Glutamatergic neuron (in vitro differentiated cells): ENCODE measurements at regions not wholly inside any gene's neighbourhood (a gene's known extent, or its start where the extent isn't known, plus 50 kb on each side); places are given as distances from the start of the nearest gene placed in this dataset.

Source experiments
- DNase-seq: peaks from one replicate; pipeline ENCODE4 v3.0.0; 2022
- H3K27ac Mint-ChIP-seq: one replicate; pipeline ENCODE4 v1.8.0; 2020; ENCODE audit warnings: mild to moderate bottlenecking, mixed read lengths, inconsistent platforms; ENCODE audit not compliant: unreplicated experiment
- H3K27me3 Mint-ChIP-seq: one replicate; pipeline ENCODE4 v1.8.0; 2020; ENCODE audit warnings: mild to moderate bottlenecking, moderate library complexity, mixed read lengths, inconsistent platforms; ENCODE audit not compliant: unreplicated experiment
- H3K36me3 Mint-ChIP-seq: one replicate; pipeline ENCODE4 v1.8.0; 2020; ENCODE audit warnings: mild to moderate bottlenecking, mixed read lengths, inconsistent platforms; ENCODE audit not compliant: unreplicated experiment
- H3K4me1 Mint-ChIP-seq: one replicate; pipeline ENCODE4 v1.8.0; 2020; ENCODE audit warnings: mild to moderate bottlenecking, low read depth, mixed read lengths, inconsistent platforms; ENCODE audit not compliant: unreplicated experiment
- H3K4me3 Mint-ChIP-seq: one replicate; pipeline ENCODE4 v1.8.0; 2020; ENCODE audit warnings: mild to moderate bottlenecking, mixed read lengths, inconsistent platforms; ENCODE audit not compliant: unreplicated experiment
- H3K9me3 Mint-ChIP-seq: one replicate; pipeline ENCODE4 v1.8.0; 2020; ENCODE audit warnings: mild to moderate bottlenecking, moderate library complexity, mixed read lengths, inconsistent platforms; ENCODE audit not compliant: unreplicated experiment
- CTCF ChIP-seq: fragments of 200-600 bp; sonication (generic); IDR thresholded peaks from one replicate; pipeline ENCODE4 v1.5.0; 2021; ENCODE audit not compliant: partially characterized antibody, unreplicated experiment

GRCh38 chr12:130009961-130010360 lies 106.1 kb upstream of the TMEM132D start:
- H3K9me3 Mint-ChIP-seq, result peaks cover 8% of the 10 kb centered on the region
- H3K4me3 Mint-ChIP-seq, result no peak overlapping the region
- H3K36me3 Mint-ChIP-seq, result peaks cover 5% of the 10 kb centered on the region
- H3K27ac Mint-ChIP-seq, result no peak overlapping the region
- no peak for DNase-seq
- H3K4me1 Mint-ChIP-seq, result no peaks in the 10 kb centered on the region
- H3K27me3 Mint-ChIP-seq, result no peaks in the 10 kb centered on the region
- no peak for TF ChIP-seq CTCF

GRCh38 chr12:130011611-130012385 lies 108.0 kb upstream of the TMEM132D start:
- no peak overlapping the region for H3K4me3 Mint-ChIP-seq
- H3K9me3 Mint-ChIP-seq, result peaks cover 9% of the 10 kb centered on the region
- H3K27me3 Mint-ChIP-seq, result no peaks in the 10 kb centered on the region
- no peak for TF ChIP-seq CTCF
- no peak for DNase-seq
- no peaks in the 10 kb centered on the region for H3K4me1 Mint-ChIP-seq
- H3K27ac Mint-ChIP-seq, result no peak overlapping the region
- peaks cover 5% of the 10 kb centered on the region for H3K36me3 Mint-ChIP-seq

GRCh38 chr12:130013771-130014484 lies 110.1 kb upstream of the TMEM132D start:
- H3K9me3 Mint-ChIP-seq, result peaks cover 6% of the 10 kb centered on the region
- H3K36me3 Mint-ChIP-seq, result no peaks in the 10 kb centered on the region
- no peak overlapping the region for H3K27ac Mint-ChIP-seq
- DNase-seq, result peak; percentile 80
- H3K4me3 Mint-ChIP-seq, result no peak overlapping the region
- TF ChIP-seq CTCF, result peak; percentile 69
- no peaks in the 10 kb centered on the region for H3K4me1 Mint-ChIP-seq
- no peaks in the 10 kb centered on the region for H3K27me3 Mint-ChIP-seq

- H3K4me1 Mint-ChIP-seq, result no peaks in the 10 kb centered on the region
- peaks cover 6% of the 10 kb centered on the region for H3K9me3 Mint-ChIP-seq
- TF ChIP-seq CTCF, result no peak
- H3K27me3 Mint-ChIP-seq, result no peaks in the 10 kb centered on the region
- peak; percentile 41 for DNase-seq
- H3K4me3 Mint-ChIP-seq, result no peak overlapping the region
- H3K27ac Mint-ChIP-seq, result no peak overlapping the region
- no peaks in the 10 kb centered on the region for H3K36me3 Mint-ChIP-seq
Observed at GRCh38 chr12:130014485-130014807, 110.6 kb upstream of the TMEM132D start.

GRCh38 chr12:130016194-130016593 lies 112.4 kb upstream of the TMEM132D start:
- no peaks in the 10 kb centered on the region for H3K27me3 Mint-ChIP-seq
- no peak for DNase-seq
- no peaks in the 10 kb centered on the region for H3K36me3 Mint-ChIP-seq
- no peak for TF ChIP-seq CTCF
- H3K4me1 Mint-ChIP-seq, result no peaks in the 10 kb centered on the region
- H3K27ac Mint-ChIP-seq, result no peak overlapping the region
- H3K4me3 Mint-ChIP-seq, result no peak overlapping the region
- H3K9me3 Mint-ChIP-seq, result peaks cover 6% of the 10 kb centered on the region
